Fibroblast of lung (primary cell): ENCODE measurements at regions not wholly inside any gene's neighbourhood (a gene's known extent, or its start where the extent isn't known, plus 50 kb on each side); places are given as distances from the start of the nearest gene placed in this dataset.

Experiments used
- DNase-seq, 2 donors: peaks; one replicate each; pipeline versions ENCODE4 v3.0.0 to v3.0.0-alpha.2; 2010; ENCODE audit warnings: low read depth in 2 of 2
- H2AFZ ChIP-seq: 2 replicates; pipeline ENCODE4 v1.5.1; 2012; ENCODE audit warnings: low read length, control low read depth, inconsistent platforms
- H3K27ac ChIP-seq: 2 replicates; pipeline ENCODE4 v1.5.1; 2011; ENCODE audit warnings: low read length, control low read depth; ENCODE audit not compliant: insufficient read depth
- H3K27me3 ChIP-seq: 2 replicates; pipeline ENCODE4 v1.5.1; 2011; ENCODE audit warnings: mild to moderate bottlenecking, low read length; ENCODE audit not compliant: control insufficient read depth, insufficient read depth
- H3K36me3 ChIP-seq: 2 replicates; pipeline ENCODE4 v1.5.1; 2011; ENCODE audit warnings: low read length; ENCODE audit not compliant: control insufficient read depth, insufficient read depth
- H3K4me1 ChIP-seq: 2 replicates; pipeline ENCODE4 v1.5.1; 2011; ENCODE audit warnings: low read length; ENCODE audit not compliant: control insufficient read depth, insufficient read depth; ENCODE audit errors: extremely low read depth
- H3K4me2 ChIP-seq: 2 replicates; pipeline ENCODE4 v1.5.1; 2011; ENCODE audit warnings: low read length, control low read depth; ENCODE audit not compliant: insufficient read depth; ENCODE audit errors: extremely low read depth
- H3K4me3 ChIP-seq, 4 experiments: fragments of 200-600 bp in 1 of 4; sonication (generic) in 1 of 4; replicated peaks in 1 of 4; 2 replicates each; pipeline ENCODE4 v1.5.1; 2011 to 2016; ENCODE audit warnings: low read length in 4 of 4, low read depth in 3 of 4, mild to moderate bottlenecking in 3 of 4, control low read depth in 2 of 4, inconsistent platforms in 1 of 4, mixed read lengths in 1 of 4; ENCODE audit not compliant: insufficient read depth in 1 of 4; ENCODE audit errors: control extremely low read depth in 1 of 4
- H3K79me2 ChIP-seq: 2 replicates; pipeline ENCODE4 v1.5.1; 2012; ENCODE audit warnings: mild to moderate bottlenecking, low read length, inconsistent platforms; ENCODE audit not compliant: control insufficient read depth, insufficient read depth
- H3K9ac ChIP-seq: 2 replicates; pipeline ENCODE4 v1.5.1; 2011; ENCODE audit warnings: mild to moderate bottlenecking, low read length, control low read depth; ENCODE audit not compliant: insufficient read depth
- H3K9me3 ChIP-seq: 2 replicates; pipeline ENCODE4 v1.5.1; 2012; ENCODE audit warnings: low read depth, low read length; ENCODE audit not compliant: control insufficient read depth, insufficient read depth
- H4K20me1 ChIP-seq: 2 replicates; pipeline ENCODE4 v1.5.1; 2011; ENCODE audit warnings: low read length; ENCODE audit not compliant: control insufficient read depth, insufficient read depth; ENCODE audit errors: extremely low read depth
- EZH2 ChIP-seq: IDR thresholded peaks from 2 replicates; pipeline ENCODE4 v1.5.1; 2012; ENCODE audit warnings: low read length, control low read depth, mild to moderate bottlenecking; ENCODE audit errors: missing control alignments
- TF ChIP-seq, protein P1 (sequence below), 2 donors: IDR thresholded peaks in 1 of 2; conservative IDR thresholded peaks in 1 of 2; 1 replicate in 1 of 2; 2 replicates in 1 of 2; pipeline ENCODE4 v1.5.1; 2011 to 2012; ENCODE audit warnings: low read length in 2 of 2, control low read depth in 1 of 2, inconsistent platforms in 1 of 2, low read depth in 1 of 2, mild to moderate bottlenecking in 1 of 2

DNA sequence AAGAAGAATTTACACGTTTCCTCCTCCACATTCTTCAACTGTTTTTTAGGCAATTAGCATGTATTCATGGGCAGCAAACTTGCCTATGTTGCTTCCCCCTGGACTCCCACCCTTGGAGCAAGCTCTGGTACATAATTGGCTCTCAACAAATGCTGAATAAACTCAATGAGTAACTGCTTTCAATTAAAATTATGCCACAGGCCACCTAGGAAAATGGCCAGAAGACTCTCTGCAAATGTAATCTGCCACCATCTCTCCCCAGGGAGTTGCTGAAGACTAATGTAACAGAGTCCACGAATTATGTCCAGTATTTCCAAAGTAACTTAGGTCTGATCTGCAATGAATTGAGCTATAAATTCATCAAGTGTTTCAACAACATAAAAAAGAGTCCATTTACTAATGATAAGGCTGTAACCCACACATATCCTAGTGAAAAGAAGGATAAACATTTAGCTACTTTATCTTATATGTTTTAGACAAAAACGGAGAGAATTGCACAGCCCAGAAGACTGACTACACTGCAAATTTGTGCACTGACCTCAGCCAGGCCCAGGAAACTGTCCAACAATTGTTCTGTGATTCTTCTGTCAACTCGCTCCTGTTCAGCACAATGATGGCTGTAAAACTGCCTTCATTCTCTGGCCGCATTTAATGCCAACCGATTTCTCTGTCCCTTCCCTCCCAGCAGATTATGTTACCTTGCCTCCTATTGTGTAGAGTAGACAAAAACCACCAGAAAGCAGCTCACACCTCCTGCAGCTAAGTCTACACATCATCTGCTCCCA, 808.6 kb upstream of the ARGLU1 start:
- Histone ChIP-seq H3K36me3 (no peaks in the 10 kb centered on the region), H3K4me1 (no peaks in the 10 kb centered on the region), H2AFZ (no peak overlapping the region), H3K27me3 (no peaks in the 10 kb centered on the region), H3K4me3 (no peak overlapping the region), H3K4me2 (no peak overlapping the region), H3K9ac (no peak overlapping the region), H3K27ac (no peak overlapping the region), H3K79me2 (no peaks in the 10 kb centered on the region), H3K9me3 (no peaks in the 10 kb centered on the region), H4K20me1 (no peaks in the 10 kb centered on the region)
- peak in 1 of 2 donors; percentile 28 for DNase-seq
- no peak for TF ChIP-seq EZH2
- TF ChIP-seq, protein P1, sequence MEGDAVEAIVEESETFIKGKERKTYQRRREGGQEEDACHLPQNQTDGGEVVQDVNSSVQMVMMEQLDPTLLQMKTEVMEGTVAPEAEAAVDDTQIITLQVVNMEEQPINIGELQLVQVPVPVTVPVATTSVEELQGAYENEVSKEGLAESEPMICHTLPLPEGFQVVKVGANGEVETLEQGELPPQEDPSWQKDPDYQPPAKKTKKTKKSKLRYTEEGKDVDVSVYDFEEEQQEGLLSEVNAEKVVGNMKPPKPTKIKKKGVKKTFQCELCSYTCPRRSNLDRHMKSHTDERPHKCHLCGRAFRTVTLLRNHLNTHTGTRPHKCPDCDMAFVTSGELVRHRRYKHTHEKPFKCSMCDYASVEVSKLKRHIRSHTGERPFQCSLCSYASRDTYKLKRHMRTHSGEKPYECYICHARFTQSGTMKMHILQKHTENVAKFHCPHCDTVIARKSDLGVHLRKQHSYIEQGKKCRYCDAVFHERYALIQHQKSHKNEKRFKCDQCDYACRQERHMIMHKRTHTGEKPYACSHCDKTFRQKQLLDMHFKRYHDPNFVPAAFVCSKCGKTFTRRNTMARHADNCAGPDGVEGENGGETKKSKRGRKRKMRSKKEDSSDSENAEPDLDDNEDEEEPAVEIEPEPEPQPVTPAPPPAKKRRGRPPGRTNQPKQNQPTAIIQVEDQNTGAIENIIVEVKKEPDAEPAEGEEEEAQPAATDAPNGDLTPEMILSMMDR (conservative IDR thresholded peaks at IDR 0.05 in 1 of 2, IDR thresholded peaks at IDR 0.05 in 1 of 2; ENCODE audit: low read depth in 1 of 2, low read length in 2 of 2), result no peak

DNA sequence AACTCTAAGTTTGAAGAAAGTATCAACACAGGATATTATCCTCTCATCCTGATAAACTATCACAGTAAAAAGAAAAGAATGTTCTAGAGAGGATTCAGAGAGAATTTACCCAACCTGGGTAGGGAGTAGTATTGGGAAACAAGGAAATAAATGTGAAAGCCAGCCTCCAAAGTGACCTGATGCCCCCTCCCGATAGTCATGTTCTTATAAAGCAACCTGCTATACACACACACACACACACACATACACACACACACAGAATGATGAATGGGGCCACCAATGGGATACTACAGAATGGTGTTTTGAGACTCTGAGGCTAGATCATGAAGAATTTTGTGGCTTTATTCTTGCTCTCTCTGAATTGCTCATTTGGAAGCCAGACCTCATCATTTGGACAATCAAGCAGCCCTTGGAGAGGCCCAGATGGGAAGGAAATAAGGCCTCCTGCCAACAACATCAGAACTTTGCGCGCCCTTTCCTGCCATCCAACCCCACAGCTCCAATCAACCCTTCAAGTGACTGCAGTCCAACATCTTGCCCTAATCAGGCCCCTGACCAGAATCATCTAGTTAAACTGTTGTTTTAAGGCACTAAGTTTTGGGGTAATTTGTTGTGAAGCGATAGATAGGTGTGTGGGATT, 807.9 kb upstream of the ARGLU1 start:
- DNase-seq, result peak in 1 of 2 donors; percentile 26
- Histone ChIP-seq H3K9ac (no peak overlapping the region), H3K27ac (no peak overlapping the region)

DNA sequence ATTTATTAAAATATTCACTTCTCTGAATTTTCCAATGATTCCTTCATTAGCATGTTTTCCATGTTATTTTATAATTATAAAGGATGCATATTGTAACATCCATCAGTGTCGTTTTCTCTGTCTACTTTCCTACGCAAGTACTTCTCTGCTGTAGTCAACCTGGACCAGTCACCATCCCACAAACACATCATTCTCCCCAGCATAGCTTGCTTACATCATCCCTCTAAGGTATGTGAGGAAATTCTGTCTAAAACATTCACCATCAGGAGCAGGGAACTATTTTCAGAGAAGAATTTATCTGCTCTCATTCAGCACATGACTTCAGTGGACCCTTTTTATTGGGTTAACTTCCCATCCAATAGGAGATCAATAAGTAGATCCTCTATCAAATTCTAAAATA, 806.1 kb upstream of the ARGLU1 start:
- no peak overlapping the region for H3K9ac ChIP-seq
- no peak overlapping the region for H3K27ac ChIP-seq
- TF ChIP-seq, protein P1 (conservative IDR thresholded peaks at IDR 0.05 in 1 of 2, IDR thresholded peaks at IDR 0.05 in 1 of 2; ENCODE audit: low read depth in 1 of 2, low read length in 2 of 2), result no peak
- TF ChIP-seq EZH2, result no peak
- no peaks in the 10 kb centered on the region for H3K9me3 ChIP-seq
- no peaks in the 10 kb centered on the region for H3K79me2 ChIP-seq
- H3K36me3 ChIP-seq, result no peaks in the 10 kb centered on the region
- no peak overlapping the region for H3K4me2 ChIP-seq
- no peak overlapping the region for H2AFZ ChIP-seq
- H3K4me1 ChIP-seq, result no peaks in the 10 kb centered on the region
- DNase-seq, result peak in 1 of 2 donors; percentile 72
- no peaks in the 10 kb centered on the region for H4K20me1 ChIP-seq
- H3K4me3 ChIP-seq, result no peak overlapping the region
- no peaks in the 10 kb centered on the region for H3K27me3 ChIP-seq

More for the DNA sequence above, 807.9 kb upstream of the ARGLU1 start:
- TF ChIP-seq, protein P1 (conservative IDR thresholded peaks at IDR 0.05 in 1 of 2, IDR thresholded peaks at IDR 0.05 in 1 of 2; ENCODE audit: low read depth in 1 of 2, low read length in 2 of 2), result no peak
- no peak overlapping the region for H2AFZ ChIP-seq
- H3K4me2 ChIP-seq, result no peak overlapping the region
- no peaks in the 10 kb centered on the region for H3K9me3 ChIP-seq
- no peaks in the 10 kb centered on the region for H3K36me3 ChIP-seq
- no peaks in the 10 kb centered on the region for H3K79me2 ChIP-seq
- no peak overlapping the region for H3K4me3 ChIP-seq
- no peaks in the 10 kb centered on the region for H4K20me1 ChIP-seq
- no peaks in the 10 kb centered on the region for H3K27me3 ChIP-seq
- H3K4me1 ChIP-seq, result no peaks in the 10 kb centered on the region
